GM21619 (cell line): ENCODE measurements at regions not wholly inside any gene's neighbourhood (a gene's known extent, or its start where the extent isn't known, plus 50 kb on each side); places are given as distances from the start of the nearest gene placed in this dataset.
A peak's percentile ranks its signal among the peaks of the same experiment; 100 is the strongest.

Source experiments
- ATAC-seq: cut with Tn5 transposase; IDR thresholded peaks from one replicate; pipeline ENCODE4 v1.9.1; 2021; ENCODE audit not compliant: unreplicated experiment

GRCh38 chr18:8942909-8943545 lies 159.5 kb upstream of the NDUFV2 start:
- no peak for ATAC-seq

DNA sequence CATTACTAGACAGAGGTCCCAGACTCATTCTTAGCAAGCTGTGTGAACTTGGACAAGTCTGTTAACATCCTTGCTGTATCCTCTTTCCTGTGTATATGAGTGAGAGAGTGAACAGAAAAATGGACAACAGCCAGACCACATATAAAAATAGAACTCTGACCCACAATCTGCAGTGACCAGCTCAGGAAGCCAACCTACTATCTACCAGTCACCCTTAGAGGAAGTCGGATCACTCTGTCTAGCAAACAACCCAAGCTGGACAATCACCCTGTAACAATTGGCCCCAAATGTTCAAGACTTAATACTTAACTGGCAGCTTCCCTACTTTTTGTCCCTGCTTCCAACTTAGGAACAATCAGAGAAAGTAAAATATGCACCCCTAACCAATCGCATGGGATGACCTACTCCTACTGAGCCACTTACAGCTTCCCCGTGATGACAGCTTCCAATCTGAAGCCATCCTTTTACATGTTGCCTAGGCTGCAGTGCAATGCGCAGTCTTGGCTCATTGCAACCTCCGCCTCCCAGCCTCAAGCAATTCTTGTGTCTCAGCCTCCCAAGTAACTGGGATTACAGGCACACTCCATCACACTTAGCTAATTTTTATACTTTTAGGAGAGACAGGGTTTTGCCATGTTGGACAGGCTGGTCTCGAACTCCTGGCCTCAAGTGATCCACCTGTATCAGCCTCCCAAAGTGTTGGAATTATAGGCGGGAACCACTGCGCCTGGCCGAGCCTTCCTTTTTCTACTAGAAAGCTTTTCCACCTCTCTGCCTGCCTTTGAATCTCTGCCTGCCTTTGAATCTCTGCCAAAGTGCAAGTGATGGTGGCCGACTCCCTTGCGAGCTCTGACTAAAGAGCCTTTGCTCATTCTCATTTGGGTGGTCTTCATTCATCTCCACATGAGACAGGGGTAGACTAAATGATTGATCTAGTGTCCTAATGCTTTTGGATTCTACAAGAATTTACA lies 158.3 kb upstream of the NDUFV2 start:
- no peak for ATAC-seq

- no peak for ATAC-seq
Observed at GRCh38 chr18:8944871-8945245, 157.6 kb upstream of the NDUFV2 start.

DNA sequence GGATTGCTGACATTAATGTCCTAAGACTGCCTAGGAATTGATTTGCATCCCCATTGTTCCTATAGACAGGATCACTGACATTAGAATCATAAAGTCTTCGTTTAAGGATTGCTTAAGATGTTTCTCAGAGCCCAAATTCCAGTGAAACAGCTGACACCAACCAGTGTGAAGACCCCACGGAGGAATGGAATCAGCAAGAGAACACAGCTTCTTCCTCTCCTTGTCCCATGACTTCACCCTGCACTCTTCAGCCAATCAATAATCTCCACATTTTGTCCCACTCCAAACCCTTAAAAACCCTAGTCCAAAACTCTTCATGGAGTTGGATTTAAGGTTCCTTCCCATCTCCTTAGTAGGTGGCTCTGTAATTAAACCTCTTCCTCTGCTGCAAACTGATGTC lies 157.0 kb upstream of the NDUFV2 start:
- no peak for ATAC-seq

DNA sequence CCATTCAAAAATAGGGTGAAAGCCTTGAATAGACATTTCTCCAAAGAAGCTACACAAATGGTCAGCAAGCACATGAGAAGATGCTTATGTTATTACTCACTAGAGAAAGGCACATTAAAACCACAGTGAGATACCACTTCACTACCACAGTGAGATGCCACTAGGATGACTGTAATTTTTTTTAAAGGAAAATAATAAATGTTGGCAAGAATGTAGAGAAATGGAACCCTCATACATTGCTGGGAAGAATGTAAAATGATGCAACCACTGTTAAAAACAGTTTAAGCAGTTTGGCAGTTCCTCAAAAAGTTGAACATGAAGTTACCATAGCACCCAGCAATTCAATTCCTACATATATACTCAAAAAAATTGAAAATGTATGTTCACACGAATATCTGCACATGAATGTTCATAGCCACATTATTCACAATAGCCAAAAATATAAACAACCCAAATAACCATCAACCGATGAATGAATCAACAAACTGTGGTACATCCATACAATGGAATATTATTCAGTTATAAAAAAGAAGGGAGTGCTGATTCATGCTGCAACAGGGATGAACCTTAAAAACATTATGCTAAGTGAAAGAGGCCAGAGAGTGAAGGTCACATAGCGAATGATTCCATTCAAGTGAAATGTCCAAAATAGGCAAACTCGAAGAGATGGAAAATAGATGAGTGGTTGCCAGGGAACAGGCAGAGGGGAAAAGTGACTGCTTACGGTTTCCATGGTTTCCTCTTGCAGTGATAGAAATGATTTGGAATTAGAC lies 156.2 kb upstream of the NDUFV2 start:
- ATAC-seq: no peak

- ATAC-seq: no peak
Observed at GRCh38 chr18:8947566-8947965, 154.9 kb upstream of the NDUFV2 start.

- ATAC-seq: no peak
Observed at GRCh38 chr18:8948011-8948410, 154.5 kb upstream of the NDUFV2 start.

- ATAC-seq: no peak
Observed at GRCh38 chr18:8948471-8949149, 153.9 kb upstream of the NDUFV2 start.

DNA sequence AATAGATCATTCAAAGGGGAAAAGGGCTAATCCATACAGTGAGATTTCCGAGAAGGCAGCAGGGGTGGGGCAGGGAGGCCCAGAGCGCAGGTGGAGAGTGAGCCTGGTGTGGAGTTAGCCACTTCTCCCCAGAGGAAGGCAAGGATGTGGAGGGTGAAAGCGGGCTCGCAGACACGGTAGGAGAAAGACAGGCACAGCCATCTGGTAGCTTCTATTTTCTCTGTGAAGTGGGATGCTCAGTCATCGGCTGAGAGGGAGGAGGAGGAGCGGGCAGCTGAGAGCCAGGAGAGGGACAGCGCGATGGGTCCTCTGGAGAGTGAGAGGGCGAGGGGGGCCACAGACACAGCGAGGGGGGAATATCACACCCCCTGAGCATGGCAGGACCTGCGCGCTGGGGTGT lies 153.3 kb upstream of the NDUFV2 start:
- no peak for ATAC-seq

GRCh38 chr18:8951491-8951890 lies 151.0 kb upstream of the NDUFV2 start:
- ATAC-seq: peak; percentile 57

- ATAC-seq: no peak
Observed at GRCh38 chr18:8952174-8952573, 150.3 kb upstream of the NDUFV2 start.

DNA sequence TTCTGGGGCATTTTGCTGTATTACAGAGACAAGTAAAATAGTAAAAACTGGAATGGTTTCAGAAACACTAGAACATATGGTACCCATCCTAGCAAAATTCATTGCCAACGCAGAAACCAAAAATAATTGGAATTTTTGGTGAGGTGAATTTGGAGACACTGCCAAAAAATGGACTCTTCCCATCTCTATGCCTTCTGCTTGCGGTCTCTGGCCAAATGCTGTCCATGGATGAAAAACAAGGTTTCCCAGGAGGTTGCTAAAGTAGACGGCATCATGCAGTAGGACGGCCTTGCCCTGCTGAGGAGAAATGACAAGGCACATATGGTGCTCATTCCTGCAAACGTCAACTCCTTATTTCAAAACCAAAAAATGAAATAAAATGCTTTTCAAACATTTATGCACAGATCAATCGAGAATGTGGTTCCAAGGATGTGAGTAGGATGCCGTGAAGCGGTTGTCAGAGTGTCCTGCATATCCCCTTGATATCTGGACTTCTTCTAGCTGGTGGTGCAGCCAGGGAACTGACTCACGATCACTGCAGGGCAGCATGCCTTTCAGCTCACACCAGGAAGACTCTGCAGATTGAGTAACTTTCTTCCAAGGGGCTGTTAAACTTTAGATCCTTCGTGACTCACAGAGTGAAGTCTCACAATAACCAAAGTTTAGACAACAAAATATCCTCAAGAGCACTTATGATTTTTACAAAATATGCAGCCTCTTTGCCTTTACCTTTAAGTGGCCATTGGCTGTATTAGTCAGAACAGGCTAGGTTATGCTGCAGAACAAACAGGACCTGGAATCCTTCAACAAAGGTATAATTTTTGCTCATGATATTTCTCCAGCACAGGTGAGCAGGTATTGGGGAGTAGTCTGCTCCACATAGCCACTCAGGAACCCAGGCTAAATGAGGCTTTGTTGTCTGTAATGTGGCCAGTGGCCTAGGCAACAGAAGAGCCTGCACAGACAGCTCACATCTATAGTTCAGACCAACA lies 149.4 kb upstream of the NDUFV2 start:
- ATAC-seq: no peak

DNA sequence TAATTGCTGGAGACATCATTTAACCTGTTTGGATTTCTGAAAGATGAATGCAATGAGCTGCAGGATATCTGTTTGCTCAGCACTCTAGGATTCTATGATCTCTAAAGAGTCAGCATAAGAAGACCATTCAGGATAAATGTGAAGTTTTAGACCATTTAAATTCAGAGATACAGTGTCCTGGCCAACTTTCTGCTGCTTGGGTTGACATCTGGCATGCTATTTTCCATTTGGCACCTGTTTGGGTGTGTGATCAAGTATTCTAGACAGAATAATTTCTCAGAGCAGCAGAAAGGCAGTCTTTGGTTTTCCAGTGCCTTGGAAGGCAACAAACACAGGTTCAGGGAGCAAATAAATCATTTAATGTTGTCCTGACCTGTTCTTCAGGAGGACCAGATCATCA lies 144.8 kb upstream of the NDUFV2 start:
- no peak for ATAC-seq

- no peak for ATAC-seq
Observed at GRCh38 chr18:8958660-8959059, 143.8 kb upstream of the NDUFV2 start.

DNA sequence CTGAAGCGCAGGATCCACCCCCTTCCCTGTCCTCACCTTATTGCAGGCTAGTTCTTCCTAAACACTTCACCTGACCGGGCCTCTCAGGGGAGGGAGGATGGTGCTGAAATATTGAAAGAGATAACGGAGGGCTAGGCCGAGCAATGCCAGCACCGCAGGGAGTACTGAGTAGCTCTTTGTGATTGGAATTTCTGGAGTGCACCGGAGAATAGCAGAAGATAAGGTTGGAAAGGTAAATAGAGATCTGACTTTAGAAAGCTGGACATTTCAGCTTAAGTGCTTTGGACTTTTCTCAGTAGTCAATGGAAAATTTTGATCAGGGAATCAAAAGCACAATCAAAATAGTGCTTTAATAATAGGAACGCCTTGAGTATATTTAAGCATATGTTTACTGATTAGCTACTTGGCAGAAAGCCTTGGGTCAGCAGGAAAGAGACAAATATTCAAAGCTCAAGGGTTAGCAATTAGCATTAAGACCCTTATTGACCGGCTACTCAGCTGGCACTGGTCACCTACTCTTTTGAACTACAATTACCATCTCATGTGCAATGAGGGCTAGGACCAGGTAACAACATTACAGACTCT lies 142.9 kb upstream of the NDUFV2 start:
- ATAC-seq: no peak

GRCh38 chr18:8960740-8961657 lies 141.5 kb upstream of the NDUFV2 start:
- ATAC-seq: no peak

- no peak for ATAC-seq
Observed at GRCh38 chr18:8962192-8962779, 140.2 kb upstream of the NDUFV2 start.
